Chondrocyte (in vitro differentiated cells): ENCODE measurements at regions not wholly inside any gene's neighbourhood (a gene's known extent, or its start where the extent isn't known, plus 50 kb on each side); places are given as distances from the start of the nearest gene placed in this dataset.

Source experiments
- DNase-seq: peaks from one replicate; pipeline ENCODE4 v3.0.0; 2021; ENCODE audit warnings: mixed read lengths, low spot score
- H3K27ac Mint-ChIP-seq: one replicate; pipeline ENCODE4 v1.8.0; 2021; ENCODE audit warnings: mild to moderate bottlenecking, moderate library complexity, mixed read lengths; ENCODE audit not compliant: unreplicated experiment
- H3K27me3 Mint-ChIP-seq: 2 replicates; pipeline ENCODE4 v1.8.0; 2021; ENCODE audit warnings: low read depth, mixed read lengths
- H3K36me3 Mint-ChIP-seq: 2 replicates; pipeline ENCODE4 v1.8.0; 2021; ENCODE audit warnings: low read depth, mixed read lengths
- H3K4me1 Mint-ChIP-seq: 2 replicates; pipeline ENCODE4 v1.8.0; 2021; ENCODE audit warnings: low read depth, mild to moderate bottlenecking, mixed read lengths
- H3K4me3 Mint-ChIP-seq: one replicate; pipeline ENCODE4 v1.8.0; 2021; ENCODE audit warnings: mild to moderate bottlenecking, moderate library complexity, mixed read lengths; ENCODE audit not compliant: unreplicated experiment
- H3K9me3 Mint-ChIP-seq: 2 replicates; pipeline ENCODE4 v1.8.0; 2021; ENCODE audit warnings: low read depth, mixed read lengths
- TF ChIP-seq, protein P1 (sequence below): fragments of 200-600 bp; sonication (generic); IDR thresholded peaks from 2 replicates; pipeline ENCODE4 v1.5.0; 2021; ENCODE audit warnings: antibody characterized with exemption, mild to moderate bottlenecking, moderate library complexity

- peaks cover 7% of the 10 kb centered on the region for H3K27me3 Mint-ChIP-seq
- H3K4me3 Mint-ChIP-seq = no peak overlapping the region
- TF ChIP-seq, protein P1, sequence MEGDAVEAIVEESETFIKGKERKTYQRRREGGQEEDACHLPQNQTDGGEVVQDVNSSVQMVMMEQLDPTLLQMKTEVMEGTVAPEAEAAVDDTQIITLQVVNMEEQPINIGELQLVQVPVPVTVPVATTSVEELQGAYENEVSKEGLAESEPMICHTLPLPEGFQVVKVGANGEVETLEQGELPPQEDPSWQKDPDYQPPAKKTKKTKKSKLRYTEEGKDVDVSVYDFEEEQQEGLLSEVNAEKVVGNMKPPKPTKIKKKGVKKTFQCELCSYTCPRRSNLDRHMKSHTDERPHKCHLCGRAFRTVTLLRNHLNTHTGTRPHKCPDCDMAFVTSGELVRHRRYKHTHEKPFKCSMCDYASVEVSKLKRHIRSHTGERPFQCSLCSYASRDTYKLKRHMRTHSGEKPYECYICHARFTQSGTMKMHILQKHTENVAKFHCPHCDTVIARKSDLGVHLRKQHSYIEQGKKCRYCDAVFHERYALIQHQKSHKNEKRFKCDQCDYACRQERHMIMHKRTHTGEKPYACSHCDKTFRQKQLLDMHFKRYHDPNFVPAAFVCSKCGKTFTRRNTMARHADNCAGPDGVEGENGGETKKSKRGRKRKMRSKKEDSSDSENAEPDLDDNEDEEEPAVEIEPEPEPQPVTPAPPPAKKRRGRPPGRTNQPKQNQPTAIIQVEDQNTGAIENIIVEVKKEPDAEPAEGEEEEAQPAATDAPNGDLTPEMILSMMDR = no peak
- H3K27ac Mint-ChIP-seq = no peak overlapping the region
- H3K9me3 Mint-ChIP-seq = no peaks in the 10 kb centered on the region
- peak; percentile 56 for DNase-seq
- no peaks in the 10 kb centered on the region for H3K4me1 Mint-ChIP-seq
- H3K36me3 Mint-ChIP-seq = peaks cover 2% of the 10 kb centered on the region
Observed at GRCh38 chr22:49300241-49300640, 527.4 kb downstream of the BRD1 start.

GRCh38 chr22:49299821-49300231 is 527.8 kb downstream of the BRD1 start:
- Mint-ChIP-seq H3K9me3 (no peaks in the 10 kb centered on the region), H3K27ac (no peak overlapping the region), H3K27me3 (peaks cover 7% of the 10 kb centered on the region), H3K4me3 (no peak overlapping the region), H3K36me3 (peaks cover 2% of the 10 kb centered on the region), H3K4me1 (no peaks in the 10 kb centered on the region)
- DNase-seq = peak; percentile 73
- TF ChIP-seq, protein P1 = no peak

DNA sequence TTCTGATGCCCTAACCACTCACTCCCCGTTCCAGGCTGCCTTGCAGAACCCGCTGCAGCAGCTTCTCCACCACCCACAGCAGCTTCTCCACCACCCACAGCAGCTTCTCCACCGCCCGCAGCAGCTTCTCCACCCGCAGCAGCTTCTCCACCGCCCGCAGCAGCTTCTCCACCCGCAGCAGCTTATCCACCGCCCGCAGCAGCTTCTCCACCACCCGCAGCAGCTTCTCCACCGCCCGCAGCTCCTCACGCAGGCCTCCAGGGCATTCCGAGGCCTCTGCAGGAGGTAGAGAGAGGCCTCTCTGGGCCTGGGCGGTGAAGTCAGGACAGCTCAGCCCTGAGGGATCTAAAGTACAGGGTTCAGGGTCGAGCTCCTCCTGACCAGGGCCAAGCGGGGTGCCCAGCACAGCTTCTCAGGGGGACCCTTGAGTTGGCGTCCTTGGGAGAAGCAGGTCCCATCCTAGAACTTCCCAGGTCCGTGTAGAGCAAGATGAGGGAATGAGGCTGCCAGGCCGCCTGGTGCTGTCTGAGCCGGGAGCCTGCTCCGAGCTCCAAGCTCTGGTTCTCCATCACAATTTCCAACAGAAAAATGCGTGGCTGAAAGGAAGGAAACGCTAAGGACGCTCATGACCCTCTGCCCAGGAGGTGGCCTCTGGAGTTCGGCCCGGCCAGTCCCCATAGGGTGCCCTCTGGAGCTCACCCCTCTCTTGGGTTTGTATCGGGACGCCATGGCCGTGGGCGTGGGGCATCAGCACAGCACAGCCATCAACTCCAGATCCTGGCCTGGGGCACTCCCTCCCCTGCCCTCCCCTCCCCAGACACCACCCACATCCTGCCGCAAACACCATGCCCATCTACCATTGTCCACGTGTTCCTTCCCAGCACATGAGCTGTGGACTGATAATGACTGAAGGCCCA is 528.6 kb downstream of the BRD1 start:
- peaks cover 2% of the 10 kb centered on the region for H3K36me3 Mint-ChIP-seq
- H3K9me3 Mint-ChIP-seq = peaks cover 7% of the 10 kb centered on the region
- no peaks in the 10 kb centered on the region for H3K4me1 Mint-ChIP-seq
- H3K27me3 Mint-ChIP-seq = peaks cover 7% of the 10 kb centered on the region
- H3K4me3 Mint-ChIP-seq = no peak overlapping the region
- H3K27ac Mint-ChIP-seq = no peak overlapping the region
- peak; percentile 83 for DNase-seq
- TF ChIP-seq, protein P1 = no peak

DNA sequence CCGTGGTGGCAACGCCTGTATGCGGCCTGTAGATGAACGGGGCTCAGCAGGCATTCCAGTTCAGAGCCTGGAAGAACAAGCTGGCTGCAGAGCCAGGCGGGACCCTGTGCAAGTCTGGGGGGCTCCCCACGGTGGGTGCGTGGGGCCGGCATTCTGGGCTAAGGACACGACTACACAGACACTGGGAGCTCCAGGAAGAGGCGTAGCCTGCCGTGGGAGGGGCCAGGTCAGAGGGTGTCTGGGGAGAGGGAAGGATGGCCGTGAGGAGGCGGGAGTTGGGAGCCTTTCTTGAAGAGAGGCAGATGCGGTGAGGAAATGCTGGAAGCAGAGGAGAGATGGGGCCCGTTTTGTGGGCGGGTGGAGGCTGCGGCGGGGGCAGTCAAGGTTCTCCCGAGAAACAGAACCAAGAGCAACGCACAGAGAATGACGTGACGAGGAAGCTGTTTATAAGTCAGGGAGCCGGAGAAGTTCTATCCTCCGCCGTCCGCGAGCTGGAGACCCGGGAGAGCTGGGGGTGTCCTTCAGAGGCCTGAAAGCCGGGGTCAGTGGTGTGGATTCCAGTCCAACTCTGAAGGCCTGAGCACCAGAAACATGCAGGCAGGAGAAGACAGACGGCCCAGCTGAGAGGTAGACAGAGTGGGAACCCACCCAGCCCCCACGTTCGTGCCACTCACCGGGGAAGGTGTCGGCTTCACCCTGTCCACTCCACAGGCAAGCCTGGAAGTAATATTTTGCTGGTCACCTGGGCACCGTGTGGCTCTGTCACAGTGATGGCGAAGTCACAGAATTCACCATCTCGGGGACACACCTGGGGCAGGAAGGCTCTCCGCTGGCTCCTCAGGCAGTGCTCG is 529.6 kb downstream of the BRD1 start:
- Mint-ChIP-seq H3K27me3 (peaks cover 5% of the 10 kb centered on the region), H3K4me3 (no peak overlapping the region), H3K36me3 (peaks cover 5% of the 10 kb centered on the region), H3K27ac (no peak overlapping the region), H3K9me3 (peaks cover 17% of the 10 kb centered on the region), H3K4me1 (no peaks in the 10 kb centered on the region)
- DNase-seq = peak; percentile 87
- TF ChIP-seq, protein P1 = no peak

DNA sequence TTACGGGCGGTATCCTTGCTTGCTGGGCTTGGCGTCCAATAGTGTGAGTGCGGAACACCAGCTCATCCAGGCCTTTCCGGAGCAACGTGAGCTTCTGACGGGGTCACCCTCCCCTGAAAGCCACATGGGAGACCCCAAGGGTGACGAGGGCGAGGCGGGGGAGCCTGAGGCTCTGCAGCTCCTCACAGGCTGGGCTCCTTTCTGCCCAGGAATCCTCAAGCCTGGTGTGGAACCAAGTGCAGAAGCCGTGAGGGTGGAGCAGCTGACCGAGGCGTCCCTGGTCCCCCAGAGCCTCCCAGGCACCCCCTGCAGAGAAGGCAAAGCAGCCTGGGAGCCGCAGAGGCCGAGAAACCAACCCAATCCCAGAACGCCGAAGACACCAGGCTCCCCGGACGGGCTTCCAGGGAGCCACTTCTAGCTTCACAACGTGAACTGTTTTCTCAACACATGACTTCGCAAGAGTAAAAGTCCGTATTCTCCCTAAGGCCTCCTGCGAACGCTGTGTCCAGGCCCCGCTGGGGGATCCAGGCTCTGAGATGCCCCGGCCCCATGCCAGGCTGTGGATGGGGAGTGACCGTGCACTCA is 530.3 kb downstream of the BRD1 start:
- H3K9me3 Mint-ChIP-seq = peaks cover 20% of the 10 kb centered on the region
- DNase-seq = peak; percentile 62
- peaks cover 5% of the 10 kb centered on the region for H3K36me3 Mint-ChIP-seq
- TF ChIP-seq, protein P1 = no peak
- no peaks in the 10 kb centered on the region for H3K4me1 Mint-ChIP-seq
- H3K27me3 Mint-ChIP-seq = peaks cover 2% of the 10 kb centered on the region
- H3K27ac Mint-ChIP-seq = no peak overlapping the region
- no peak overlapping the region for H3K4me3 Mint-ChIP-seq
